ENCODE measurements at regions not wholly inside any gene's neighbourhood (a gene's known extent, or its start where the extent isn't known, plus 50 kb on each side); places are given as distances from the start of the nearest gene placed in this dataset.
"Not testable (repeated sequence)": the region's sequence is repeated elsewhere in the genome, so short reads cannot be mapped to it uniquely, and the experiment has no call there.

- intact Hi-C loops (cut with DNase I, micrococcal nuclease): no loop called here
- TF ChIP-seq CTCF (IDR thresholded peaks at IDR 0.05): no peak
- no peak for ATAC-seq
These were observed 150.5 kb downstream of the SOX1 start for GRCh38 chr13:112217431-112217830.

DNA sequence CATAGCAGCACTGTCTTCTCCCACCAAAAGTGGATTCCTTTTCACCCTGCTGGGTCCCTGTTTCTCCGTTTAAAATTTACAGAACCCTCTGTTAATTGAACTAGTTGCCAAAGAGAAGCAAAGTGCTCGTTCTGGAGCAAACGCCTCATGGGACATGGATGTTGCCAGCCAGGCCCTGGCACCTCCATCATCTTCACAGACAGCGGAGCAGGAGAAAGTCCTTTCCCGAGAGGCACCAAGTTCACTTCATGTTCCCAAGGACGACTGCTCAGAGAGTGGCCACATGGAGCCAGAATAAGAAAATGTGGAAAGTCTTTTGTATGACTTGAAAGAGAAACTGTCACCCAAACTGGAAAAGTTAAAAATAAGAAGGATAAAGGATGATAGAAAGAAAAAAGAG lies 151.5 kb downstream of the SOX1 start:
- Histone ChIP-seq H3K36me3 (ENCODE audit: low read depth) (no peaks in the 10 kb centered on the region), H3K4me1 (ENCODE audit: low read depth) (no peaks in the 10 kb centered on the region), H3K4me3 (no peak overlapping the region), H3K9me3 (no peaks in the 10 kb centered on the region)
- intact Hi-C loops (cut with DNase I, micrococcal nuclease): no loop called here
- no peak for ATAC-seq
- no peak for DNase-seq
- no peak for TF ChIP-seq CTCF (IDR thresholded peaks at IDR 0.05)

More at GRCh38 chr13:112217431-112217830, 150.5 kb downstream of the SOX1 start:
- no peaks in the 10 kb centered on the region for H3K4me1 ChIP-seq (ENCODE audit: low read depth)
- no peak for DNase-seq
- H3K4me3 ChIP-seq: no peak overlapping the region
- H3K9me3 ChIP-seq: no peaks in the 10 kb centered on the region
- no peaks in the 10 kb centered on the region for H3K36me3 ChIP-seq (ENCODE audit: low read depth)

DNA sequence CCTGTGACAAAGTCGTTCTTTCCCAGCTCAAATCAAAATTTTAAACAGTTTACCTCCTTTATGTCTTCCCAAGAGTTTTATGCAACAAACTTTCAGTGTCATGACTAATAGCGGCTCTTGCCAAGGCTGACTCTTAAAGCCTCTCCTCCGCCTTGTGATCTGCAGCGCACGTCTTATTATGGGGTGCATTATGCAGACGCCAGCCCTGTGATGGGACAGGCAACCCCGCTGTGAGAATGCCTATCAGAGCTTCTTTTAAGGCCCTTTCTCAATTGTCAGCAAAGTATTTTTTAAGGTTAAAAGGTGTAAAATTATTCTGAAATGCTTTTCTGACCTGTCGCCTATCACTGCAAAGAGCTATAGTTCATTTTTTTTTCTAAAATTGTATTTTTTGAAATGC lies 152.8 kb downstream of the SOX1 start:
- intact Hi-C loops (cut with DNase I, micrococcal nuclease): no loop called here
- ATAC-seq (no peak), DNase-seq (no peak)
- TF ChIP-seq CTCF (IDR thresholded peaks at IDR 0.05): no peak
- H3K4me1 ChIP-seq (ENCODE audit: low read depth): no peaks in the 10 kb centered on the region
- no peaks in the 10 kb centered on the region for H3K36me3 ChIP-seq (ENCODE audit: low read depth)
- H3K9me3 ChIP-seq: no peaks in the 10 kb centered on the region
- H3K4me3 ChIP-seq: no peak overlapping the region

DNA sequence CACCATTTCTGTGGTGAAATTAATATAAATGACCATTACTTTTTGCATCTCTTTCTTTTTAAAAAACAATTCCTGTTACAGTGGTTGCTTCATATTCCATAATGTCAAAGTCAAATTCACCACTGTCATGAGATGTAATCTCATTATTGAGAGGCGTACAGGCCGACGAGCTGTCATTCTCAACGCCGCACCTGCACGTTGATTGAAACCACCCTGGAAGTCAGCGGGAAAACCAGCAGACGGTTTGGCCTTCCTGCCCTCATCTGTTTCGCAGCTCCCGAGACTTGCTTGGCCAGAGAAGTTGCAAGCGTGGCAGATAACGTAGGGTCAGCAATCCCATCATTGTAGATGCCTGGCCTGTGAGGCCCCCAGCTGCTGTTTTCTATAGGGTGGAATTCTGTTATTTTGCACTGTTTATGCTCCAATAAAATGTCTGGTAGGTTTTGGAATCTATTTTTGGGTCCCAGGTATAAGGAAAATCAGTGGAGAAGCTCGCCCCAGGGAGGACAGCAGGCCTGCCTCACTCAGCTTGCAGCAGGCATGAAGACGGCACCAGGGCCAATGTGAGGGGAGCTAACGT lies 153.4 kb downstream of the SOX1 start:
- H3K4me1 ChIP-seq (ENCODE audit: low read depth): no peaks in the 10 kb centered on the region
- TF ChIP-seq CTCF (IDR thresholded peaks at IDR 0.05): no peak
- H3K9me3 ChIP-seq: no peaks in the 10 kb centered on the region
- ATAC-seq (no peak), DNase-seq (no peak)
- intact Hi-C loops (cut with DNase I, micrococcal nuclease): no loop called here
- no peaks in the 10 kb centered on the region for H3K36me3 ChIP-seq (ENCODE audit: low read depth)
- H3K4me3 ChIP-seq: no peak overlapping the region

GRCh38 chr13:112220925-112221324 lies 154.0 kb downstream of the SOX1 start:
- intact Hi-C loops (cut with DNase I, micrococcal nuclease): no loop called here
- no peak for TF ChIP-seq CTCF (IDR thresholded peaks at IDR 0.05)
- H3K9me3 ChIP-seq: no peaks in the 10 kb centered on the region
- no peaks in the 10 kb centered on the region for H3K4me1 ChIP-seq (ENCODE audit: low read depth)
- DNase-seq: no peak
- no peaks in the 10 kb centered on the region for H3K36me3 ChIP-seq (ENCODE audit: low read depth)
- no peak for ATAC-seq
- H3K4me3 ChIP-seq: no peak overlapping the region

GRCh38 chr13:112222971-112223370 lies 153.2 kb upstream of the SPACA7 start:
- Histone ChIP-seq H3K4me1 (ENCODE audit: low read depth) (no peaks in the 10 kb centered on the region), H3K4me3 (no peak overlapping the region), H3K9me3 (no peaks in the 10 kb centered on the region), H3K36me3 (ENCODE audit: low read depth) (no peaks in the 10 kb centered on the region)
- TF ChIP-seq CTCF (IDR thresholded peaks at IDR 0.05): no peak
- ATAC-seq (no peak), DNase-seq (no peak)
- intact Hi-C loops (cut with DNase I, micrococcal nuclease): no loop called here

- H3K4me1 ChIP-seq (ENCODE audit: low read depth); H3K36me3 ChIP-seq (ENCODE audit: low read depth); ATAC-seq; H3K9me3 ChIP-seq; intact Hi-C loops (cut with DNase I, micrococcal nuclease); H3K4me3 ChIP-seq; DNase-seq: not testable (repeated sequence)
These were observed 152.2 kb upstream of the SPACA7 start for GRCh38 chr13:112223929-112224328.
